ENCODE measurements at regions not wholly inside any gene's neighbourhood (a gene's known extent, or its start where the extent isn't known, plus 50 kb on each side); places are given as distances from the start of the nearest gene placed in this dataset.
"Not testable (repeated sequence)": the region's sequence is repeated elsewhere in the genome, so short reads cannot be mapped to it uniquely, and the experiment has no call there.

- H3K4me3 ChIP-seq (replicated peaks in 1 of 2; ENCODE audit: low read depth in 2 of 2, low read length in 2 of 2); DNase-seq (ENCODE audit: low read depth in 2 of 2): not testable (repeated sequence)
Measured at GRCh38 chr2:88802026-88802425, 110.6 kb downstream of the RPIA start.

- no peak overlapping the region for H3K4me3 ChIP-seq (replicated peaks in 1 of 2; ENCODE audit: low read depth in 2 of 2, low read length in 2 of 2)
- DNase-seq (ENCODE audit: low read depth in 2 of 2), result no peak
- no peak for TF ChIP-seq CTCF (IDR thresholded peaks at IDR 0.05; ENCODE audit: low read depth, low read length)
Measured at GRCh38 chr2:88807237-88807962, 115.9 kb downstream of the RPIA start.

GRCh38 chr2:88808083-88808482 lies 116.6 kb downstream of the RPIA start:
- DNase-seq (ENCODE audit: low read depth in 2 of 2), result no peak

GRCh38 chr2:88808652-88809051 lies 117.2 kb downstream of the RPIA start:
- TF ChIP-seq CTCF (IDR thresholded peaks at IDR 0.05; ENCODE audit: low read depth, low read length), result no peak
- DNase-seq (ENCODE audit: low read depth in 2 of 2), result no peak

More at GRCh38 chr2:88808083-88808482, 116.6 kb downstream of the RPIA start:
- no peak for TF ChIP-seq CTCF (IDR thresholded peaks at IDR 0.05; ENCODE audit: low read depth, low read length)
- H3K4me3 ChIP-seq (replicated peaks in 1 of 2; ENCODE audit: low read depth in 2 of 2, low read length in 2 of 2), result no peak overlapping the region

GRCh38 chr2:88809216-88809615 lies 117.7 kb downstream of the RPIA start:
- DNase-seq (ENCODE audit: low read depth in 2 of 2), result no peak
- no peak for TF ChIP-seq CTCF (IDR thresholded peaks at IDR 0.05; ENCODE audit: low read depth, low read length)

More at GRCh38 chr2:88808652-88809051, 117.2 kb downstream of the RPIA start:
- H3K4me3 ChIP-seq (replicated peaks in 1 of 2; ENCODE audit: low read depth in 2 of 2, low read length in 2 of 2), result no peak overlapping the region

GRCh38 chr2:88810017-88810416 lies 118.5 kb downstream of the RPIA start:
- no peak for TF ChIP-seq CTCF (IDR thresholded peaks at IDR 0.05; ENCODE audit: low read depth, low read length)
- no peak overlapping the region for H3K4me3 ChIP-seq (replicated peaks in 1 of 2; ENCODE audit: low read depth in 2 of 2, low read length in 2 of 2)
- no peak for DNase-seq (ENCODE audit: low read depth in 2 of 2)

More at GRCh38 chr2:88809216-88809615, 117.7 kb downstream of the RPIA start:
- no peak overlapping the region for H3K4me3 ChIP-seq (replicated peaks in 1 of 2; ENCODE audit: low read depth in 2 of 2, low read length in 2 of 2)

GRCh38 chr2:88810488-88810887 lies 119.0 kb downstream of the RPIA start:
- TF ChIP-seq CTCF (IDR thresholded peaks at IDR 0.05; ENCODE audit: low read depth, low read length), result no peak

More at GRCh38 chr2:88810488-88810887, 119.0 kb downstream of the RPIA start:
- H3K4me3 ChIP-seq (replicated peaks in 1 of 2; ENCODE audit: low read depth in 2 of 2, low read length in 2 of 2), result no peak overlapping the region
- no peak for DNase-seq (ENCODE audit: low read depth in 2 of 2)

Data from cardiac fibroblast (primary cell).